MCF 10A (cell line): ENCODE measurements at regions not wholly inside any gene's neighbourhood (a gene's known extent, or its start where the extent isn't known, plus 50 kb on each side); places are given as distances from the start of the nearest gene placed in this dataset.
A peak's percentile ranks its signal among the peaks of the same experiment; 100 is the strongest.

Experiments
- BruUV-seq: library from RNA; stranded (reverse); fragments of 400-500 nt; replicated peaks from 2 replicates; lab custom pipeline; 2021; lab: Mats Ljungman, UMichigan
- CTCF ChIA-PET: fragments of 300-600 bp; sonication (Branson Sonifier 250); formaldehyde crosslinking; extraction: SDS; loops from one replicate; lab custom pipeline; 2021; ENCODE audit warnings: antibody characterized with exemption, inconsistent platforms; lab: Yijun Ruan, JAX
- POLR2A ChIA-PET: fragments of 300-600, 350-650 bp; sonication (Branson Sonifier 250); formaldehyde crosslinking; extraction: SDS; loops from one replicate; lab custom pipeline; 2020; ENCODE audit warnings: antibody characterized with exemption, inconsistent platforms; lab: Yijun Ruan, JAX
- DNase-seq: peaks from one replicate; pipeline ENCODE4 v3.0.0-alpha.2; 2018; ENCODE audit not compliant: unreplicated experiment
- H3K27ac Mint-ChIP-seq: one replicate; pipeline ENCODE4 v1.8.0; 2022; ENCODE audit warnings: mild to moderate bottlenecking, low read depth, mixed read lengths; ENCODE audit not compliant: unreplicated experiment
- H3K27me3 Mint-ChIP-seq: one replicate; pipeline ENCODE4 v1.8.0; 2022; ENCODE audit warnings: mixed read lengths; ENCODE audit not compliant: insufficient read depth, unreplicated experiment
- H3K36me3 Mint-ChIP-seq: one replicate; pipeline ENCODE4 v1.8.0; 2022; ENCODE audit warnings: mild to moderate bottlenecking, moderate library complexity, mixed read lengths; ENCODE audit not compliant: insufficient read depth, unreplicated experiment
- H3K4me1 Mint-ChIP-seq: one replicate; pipeline ENCODE4 v1.8.0; 2022; ENCODE audit warnings: mixed read lengths; ENCODE audit not compliant: insufficient read depth, unreplicated experiment
- H3K4me3 Mint-ChIP-seq: one replicate; pipeline ENCODE4 v1.8.0; 2022; ENCODE audit warnings: mild to moderate bottlenecking, moderate library complexity, mixed read lengths; ENCODE audit not compliant: unreplicated experiment
- H3K9me3 Mint-ChIP-seq: one replicate; pipeline ENCODE4 v1.8.0; 2022; ENCODE audit warnings: mixed read lengths; ENCODE audit not compliant: unreplicated experiment
- intact Hi-C: fragments of 100-400 bp; cut with micrococcal nuclease; formaldehyde crosslinking; loops from 2 replicates; pipeline ENCODE4 v1.14.1; 2022
- TF ChIP-seq, protein P1 (sequence below): fragments of 200-600 bp; IDR thresholded peaks from one replicate; pipeline ENCODE4 v1.8.0; 2022; ENCODE audit warnings: antibody characterized with exemption, mild to moderate bottlenecking; ENCODE audit not compliant: unreplicated experiment

DNA sequence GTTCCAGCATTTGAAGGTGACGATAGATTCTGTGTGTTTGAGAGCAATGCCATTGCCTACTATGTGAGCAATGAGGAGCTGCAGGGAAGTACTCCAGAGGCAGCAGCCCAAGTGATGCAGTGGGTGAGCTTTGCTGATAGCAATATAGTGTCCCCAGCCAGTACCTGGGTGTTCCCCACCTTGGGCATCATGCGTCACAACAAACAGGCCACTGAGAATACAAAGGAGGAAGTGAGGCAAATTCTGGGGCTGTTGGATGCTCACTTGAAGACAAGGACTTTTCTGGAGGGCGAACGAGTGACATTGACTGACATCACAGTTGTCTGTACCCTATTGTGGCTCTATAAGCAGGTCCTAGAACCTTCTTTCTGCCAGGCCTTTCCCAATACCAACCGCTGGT, 142.0 kb downstream of the PLS3 start:
- DNase-seq: no peak
- ChIA-PET POLR2A (no interaction called here), CTCF (interaction anchor here (1.6 kb wide), 1 partner anchor 12 kb away, joined by 5 read pairs; no protein-coding TSS in a partner anchor)
- Mint-ChIP-seq H3K27ac (no peak overlapping the region), H3K27me3 (peaks cover 29% of the 10 kb centered on the region), H3K4me3 (no peak overlapping the region), H3K36me3 (no peaks in the 10 kb centered on the region), H3K4me1 (no peaks in the 10 kb centered on the region), H3K9me3 (no peaks in the 10 kb centered on the region)
- intact Hi-C loops: no loop called here
- TF ChIP-seq, protein P1, sequence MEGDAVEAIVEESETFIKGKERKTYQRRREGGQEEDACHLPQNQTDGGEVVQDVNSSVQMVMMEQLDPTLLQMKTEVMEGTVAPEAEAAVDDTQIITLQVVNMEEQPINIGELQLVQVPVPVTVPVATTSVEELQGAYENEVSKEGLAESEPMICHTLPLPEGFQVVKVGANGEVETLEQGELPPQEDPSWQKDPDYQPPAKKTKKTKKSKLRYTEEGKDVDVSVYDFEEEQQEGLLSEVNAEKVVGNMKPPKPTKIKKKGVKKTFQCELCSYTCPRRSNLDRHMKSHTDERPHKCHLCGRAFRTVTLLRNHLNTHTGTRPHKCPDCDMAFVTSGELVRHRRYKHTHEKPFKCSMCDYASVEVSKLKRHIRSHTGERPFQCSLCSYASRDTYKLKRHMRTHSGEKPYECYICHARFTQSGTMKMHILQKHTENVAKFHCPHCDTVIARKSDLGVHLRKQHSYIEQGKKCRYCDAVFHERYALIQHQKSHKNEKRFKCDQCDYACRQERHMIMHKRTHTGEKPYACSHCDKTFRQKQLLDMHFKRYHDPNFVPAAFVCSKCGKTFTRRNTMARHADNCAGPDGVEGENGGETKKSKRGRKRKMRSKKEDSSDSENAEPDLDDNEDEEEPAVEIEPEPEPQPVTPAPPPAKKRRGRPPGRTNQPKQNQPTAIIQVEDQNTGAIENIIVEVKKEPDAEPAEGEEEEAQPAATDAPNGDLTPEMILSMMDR: no peak
- BruUV-seq: no TSS peak

DNA sequence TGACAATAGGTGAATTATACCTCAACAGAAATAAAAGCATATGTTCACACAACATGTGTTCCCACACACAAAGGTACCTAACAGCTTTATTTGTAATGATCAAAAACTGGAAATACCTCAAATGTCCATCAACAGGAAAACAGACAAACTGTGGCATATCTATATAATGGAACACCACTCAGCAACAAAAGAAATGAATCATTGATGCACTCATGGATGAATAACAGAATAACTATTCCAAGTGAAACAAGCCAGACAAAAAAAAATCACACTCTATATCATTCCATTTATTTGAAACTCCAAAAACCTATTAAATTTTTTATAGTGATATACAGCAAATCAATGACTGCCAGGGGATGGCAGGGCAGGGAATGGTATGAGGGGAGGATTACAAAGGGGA, 148.1 kb downstream of the PLS3 start:
- no peaks in the 10 kb centered on the region for H3K9me3 Mint-ChIP-seq
- CTCF ChIA-PET: interaction anchor here (0.7 kb wide), 1 partner anchor 1295 kb away, joined by 3 read pairs; no protein-coding TSS in a partner anchor
- no peaks in the 10 kb centered on the region for H3K4me1 Mint-ChIP-seq
- peaks cover 32% of the 10 kb centered on the region for H3K27me3 Mint-ChIP-seq
- TF ChIP-seq, protein P1: no peak
- no peak overlapping the region for H3K4me3 Mint-ChIP-seq
- intact Hi-C loops: no loop called here
- H3K27ac Mint-ChIP-seq: no peak overlapping the region
- BruUV-seq: no TSS peak
- no peak for DNase-seq
- POLR2A ChIA-PET: no interaction called here
- H3K36me3 Mint-ChIP-seq: no peaks in the 10 kb centered on the region

DNA sequence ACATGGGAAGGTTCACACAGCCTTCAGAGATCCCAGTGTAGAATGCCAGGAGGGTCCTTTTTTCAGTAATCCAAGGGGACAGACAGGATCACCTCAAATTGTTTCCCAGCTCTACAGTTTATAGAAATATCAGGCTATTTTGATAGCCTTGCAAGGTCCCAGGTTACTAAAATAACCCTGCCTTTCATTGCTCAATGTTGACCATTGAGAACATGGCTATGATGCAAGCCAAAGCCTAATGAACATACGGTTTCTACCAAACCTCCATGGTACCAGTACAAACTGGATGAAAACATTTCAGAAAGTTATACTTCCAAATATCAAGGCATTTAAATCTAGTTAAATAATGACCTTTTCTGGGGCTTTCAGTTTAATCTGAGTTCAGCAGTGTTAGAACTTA, 151.5 kb downstream of the PLS3 start:
- CTCF ChIA-PET: no interaction called here
- peaks cover 37% of the 10 kb centered on the region for H3K27me3 Mint-ChIP-seq
- BruUV-seq: no TSS peak
- no peak overlapping the region for H3K4me3 Mint-ChIP-seq
- DNase-seq: no peak
- H3K27ac Mint-ChIP-seq: no peak overlapping the region
- intact Hi-C loops: no loop called here
- H3K9me3 Mint-ChIP-seq: no peaks in the 10 kb centered on the region
- POLR2A ChIA-PET: no interaction called here
- TF ChIP-seq, protein P1: no peak
- no peaks in the 10 kb centered on the region for H3K36me3 Mint-ChIP-seq
- H3K4me1 Mint-ChIP-seq: no peaks in the 10 kb centered on the region

DNA sequence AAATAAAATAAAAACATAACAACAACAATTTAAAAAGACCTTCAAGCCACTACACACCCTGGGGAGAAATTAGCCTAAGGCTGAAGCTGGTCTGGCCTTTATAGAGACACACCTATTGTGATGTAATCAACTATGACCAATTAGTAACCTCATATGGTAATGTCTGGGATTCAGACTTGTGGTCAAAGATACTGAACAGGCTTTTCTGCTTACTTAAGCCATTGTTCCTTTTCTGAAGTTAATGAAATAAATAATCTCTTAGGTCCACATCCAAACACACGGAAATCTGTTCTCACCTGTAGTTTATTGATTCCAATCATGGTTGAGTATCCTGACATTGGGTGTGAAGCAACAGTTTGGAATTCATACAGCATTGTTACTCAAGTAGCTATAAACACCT, 152.5 kb downstream of the PLS3 start:
- no peak overlapping the region for H3K27ac Mint-ChIP-seq
- BruUV-seq: no TSS peak
- intact Hi-C loops: no loop called here

More for the DNA sequence above, 152.5 kb downstream of the PLS3 start:
- Mint-ChIP-seq H3K9me3 (no peaks in the 10 kb centered on the region), H3K4me1 (no peaks in the 10 kb centered on the region), H3K36me3 (no peaks in the 10 kb centered on the region), H3K4me3 (no peak overlapping the region), H3K27me3 (peaks cover 37% of the 10 kb centered on the region)
- TF ChIP-seq, protein P1: no peak
- peak; percentile 16 for DNase-seq
- ChIA-PET POLR2A (no interaction called here), CTCF (interaction anchor here (1.3 kb wide), 1 partner anchor 22 kb away, joined by 11 read pairs; no protein-coding TSS in a partner anchor)
